B cell (primary cell): ENCODE measurements at regions not wholly inside any gene's neighbourhood (a gene's known extent, or its start where the extent isn't known, plus 50 kb on each side); places are given as distances from the start of the nearest gene placed in this dataset.

ENCODE experiments used
- ATAC-seq: fragments of 200-7000 bp; cut with Tn5 transposase; one replicate; pipeline ENCODE4 v1.10.0; 2021; ENCODE audit warnings: low read depth, mild to moderate bottlenecking, moderate number of reproducible peaks, moderate library complexity
- CTCF ChIA-PET: fragments of 350-600 bp; sonication (Branson Sonifier 250); formaldehyde crosslinking; loops from one replicate; lab custom pipeline; 2021; ENCODE audit warnings: antibody characterized with exemption, inconsistent platforms; lab: Charles Lee
- POLR2A ChIA-PET: fragments of 350-600 bp; sonication (Branson Sonifier 250); formaldehyde crosslinking; loops from one replicate; lab custom pipeline; 2021; ENCODE audit warnings: antibody characterized with exemption; lab: Charles Lee
- DNase-seq: peaks from one replicate; pipeline ENCODE4 v3.0.0; 2013
- H2AFZ ChIP-seq: 2 replicates; pipeline ENCODE4 v1.6.1; 2012; ENCODE audit warnings: mild to moderate bottlenecking, low read depth, low read length; ENCODE audit not compliant: insufficient read depth, poor library complexity, severe bottlenecking
- H3K27ac ChIP-seq, 2 donors: 1 replicate in 1 of 2; 2 replicates in 1 of 2; pipeline ENCODE4 v1.5.1; 2012 to 2013; ENCODE audit warnings: low read length in 2 of 2, mild to moderate bottlenecking in 2 of 2, moderate library complexity in 1 of 2
- H3K27me3 ChIP-seq, 4 experiments: fragments of 200-600 bp in 1 of 4; sonication (generic) in 1 of 4; replicated peaks in 1 of 4; 1 replicate in 2 of 4; 2 replicates in 2 of 4; pipeline versions ENCODE4 v1.6.1 to v1.7.0; 2013 to 2016; ENCODE audit warnings: low read length in 3 of 4, mild to moderate bottlenecking in 2 of 4, mixed read lengths in 1 of 4, moderate library complexity in 1 of 4; ENCODE audit not compliant: insufficient read depth in 4 of 4, control insufficient read depth in 3 of 4; ENCODE audit errors: control extremely low read depth in 1 of 4
- H3K36me3 ChIP-seq, 2 experiments: replicated peaks in 1 of 2; 1 replicate in 1 of 2; 2 replicates in 1 of 2; pipeline versions ENCODE4 v1.6.1 to v1.7.1; 2013; ENCODE audit warnings: low read length in 1 of 2; ENCODE audit not compliant: insufficient read depth in 2 of 2, control insufficient read depth in 1 of 2; ENCODE audit errors: control extremely low read depth in 1 of 2, extremely low read depth in 1 of 2
- H3K4me1 ChIP-seq, 2 donors: fragments of 200-600 bp in 1 of 2; sonication (generic) in 1 of 2; 1 replicate in 1 of 2; 2 replicates in 1 of 2; pipeline versions ENCODE4 v1.5.1 to v1.6.1; 2013 to 2017; ENCODE audit warnings: low read length in 2 of 2; ENCODE audit not compliant: control insufficient read depth in 2 of 2, insufficient read depth in 2 of 2
- H3K4me2 ChIP-seq: replicated peaks from 2 replicates; pipeline ENCODE3; 2012; ENCODE audit warnings: mild to moderate bottlenecking, low read depth, low read length; ENCODE audit not compliant: poor library complexity, severe bottlenecking
- H3K4me3 ChIP-seq, 5 experiments: fragments of 200-600 bp in 1 of 5; sonication (generic) in 1 of 5; 1 replicate in 3 of 5; 2 replicates in 2 of 5; pipeline versions ENCODE4 v1.5.1 to v1.7.0; 2011 to 2016; ENCODE audit warnings: low read length in 4 of 5, mild to moderate bottlenecking in 4 of 5, low read depth in 2 of 5, control low read depth in 1 of 5, moderate library complexity in 1 of 5; ENCODE audit not compliant: insufficient read depth in 1 of 5; ENCODE audit errors: control extremely low read depth in 1 of 5, extremely low read depth in 1 of 5
- H3K79me2 ChIP-seq: fragments of 200-600 bp; sonication (generic); one replicate; pipeline ENCODE4 v1.6.0; 2016; ENCODE audit warnings: low read length; ENCODE audit not compliant: control insufficient read depth, insufficient read depth
- H3K9ac ChIP-seq: fragments of 200-600 bp; sonication (generic); 2 replicates; pipeline ENCODE4 v1.6.1; 2017; ENCODE audit warnings: mild to moderate bottlenecking, low read length, moderate library complexity
- H3K9me3 ChIP-seq, 3 donors: one replicate each; pipeline versions ENCODE4 v1.6.1 to v1.7.1; 2013; ENCODE audit warnings: low read length in 2 of 3; ENCODE audit not compliant: control insufficient read depth in 2 of 3, insufficient read depth in 1 of 3; ENCODE audit errors: control extremely low read depth in 1 of 3
- H4K20me1 ChIP-seq: 2 replicates; pipeline ENCODE4 v1.6.0; 2012; ENCODE audit warnings: mild to moderate bottlenecking, low read length; ENCODE audit not compliant: insufficient read depth, control insufficient read depth, poor library complexity, severe bottlenecking
- H3K27ac Mint-ChIP-seq: one replicate; pipeline ENCODE4 v1.8.0; 2021; ENCODE audit warnings: mixed read lengths
- H3K27me3 Mint-ChIP-seq: one replicate; pipeline ENCODE4 v1.8.0; 2021; ENCODE audit warnings: mixed read lengths
- H3K4me1 Mint-ChIP-seq: one replicate; pipeline ENCODE4 v1.8.0; 2021; ENCODE audit warnings: mixed read lengths
- H3K4me3 Mint-ChIP-seq: one replicate; pipeline ENCODE4 v1.8.0; 2021; ENCODE audit warnings: mixed read lengths
- H3K9me3 Mint-ChIP-seq: one replicate; pipeline ENCODE4 v1.8.0; 2022; ENCODE audit warnings: mixed read lengths; ENCODE audit not compliant: insufficient read depth
- CTCF ChIP-seq: fragments of 200-600 bp; IDR thresholded peaks from one replicate; pipeline ENCODE4 v1.8.0; 2022; ENCODE audit warnings: antibody characterized with exemption, mild to moderate bottlenecking
- EZH2 ChIP-seq: IDR thresholded peaks from 2 replicates; pipeline ENCODE4 v1.6.1; 2012; ENCODE audit warnings: borderline replicate concordance, low read depth, mild to moderate bottlenecking, moderate library complexity, low read length; ENCODE audit not compliant: insufficient read depth, poor library complexity, severe bottlenecking
- WGBS: methylation state at CpG from one replicate; pipeline ENCODE4 v1.1.5; 2013; ENCODE audit warnings: missing lambda C conversion rate; ENCODE audit not compliant: insufficient coverage; 5-methylcytosine and 5-hydroxymethylcytosine counted together
- intact Hi-C: fragments of 100-400 bp; cut with micrococcal nuclease; formaldehyde crosslinking; loops from one replicate; pipeline ENCODE4 v1.10.0; 2022

GRCh38 chr5:52173133-52173532 lies 614.6 kb upstream of the ITGA1 start:
- no peak for TF ChIP-seq EZH2
- no peak for TF ChIP-seq CTCF
- POLR2A ChIA-PET, result no interaction called here

GRCh38 chr5:52177193-52177592 lies 610.5 kb upstream of the ITGA1 start:
- H3K27ac ChIP-seq, result no peak overlapping the region
- H3K4me1 ChIP-seq, result no peaks in the 10 kb centered on the region
- H3K4me2 ChIP-seq, result no peak overlapping the region
- ChIA-PET CTCF (no interaction called here), POLR2A (no interaction called here)
- no peaks in the 10 kb centered on the region for H3K9me3 ChIP-seq
- H4K20me1 ChIP-seq, result no peaks in the 10 kb centered on the region
- ATAC-seq, result no peak
- H3K4me3 ChIP-seq, result no peak overlapping the region
- H2AFZ ChIP-seq, result no peak overlapping the region
- TF ChIP-seq CTCF, result no peak
- TF ChIP-seq EZH2, result no peak
- H3K36me3 ChIP-seq, result no peaks in the 10 kb centered on the region
- no CpG with 5 or more reads among the region's 1 CpG for WGBS
- no peaks in the 10 kb centered on the region for H3K4me1 Mint-ChIP-seq
- intact Hi-C loops, result no loop called here
- no peaks in the 10 kb centered on the region for H3K27me3 ChIP-seq
- no peak overlapping the region for H3K9ac ChIP-seq
- DNase-seq, result no peak
- H3K27me3 Mint-ChIP-seq, result no peaks in the 10 kb centered on the region
- H3K4me3 Mint-ChIP-seq, result no peak overlapping the region
- no peaks in the 10 kb centered on the region for H3K79me2 ChIP-seq
- H3K27ac Mint-ChIP-seq, result no peak overlapping the region
- H3K9me3 Mint-ChIP-seq, result no peaks in the 10 kb centered on the region

More at GRCh38 chr5:52173133-52173532, 614.6 kb upstream of the ITGA1 start:
- Histone ChIP-seq H3K4me3 (no peak overlapping the region), H3K9me3 (no peaks in the 10 kb centered on the region), H3K36me3 (no peaks in the 10 kb centered on the region), H3K4me2 (no peak overlapping the region), H3K9ac (no peak overlapping the region), H3K79me2 (no peaks in the 10 kb centered on the region), H3K27me3 (no peaks in the 10 kb centered on the region), H3K4me1 (no peaks in the 10 kb centered on the region), H3K27ac (no peak overlapping the region), H2AFZ (no peak overlapping the region), H4K20me1 (no peaks in the 10 kb centered on the region)
- intact Hi-C loops, result no loop called here
- CTCF ChIA-PET, result no interaction called here
- no peak overlapping the region for H3K27ac Mint-ChIP-seq
- H3K9me3 Mint-ChIP-seq, result peaks cover 3% of the 10 kb centered on the region
- WGBS, result no CpG with 5 or more reads among the region's 1 CpG
- no peak overlapping the region for H3K4me3 Mint-ChIP-seq
- no peaks in the 10 kb centered on the region for H3K27me3 Mint-ChIP-seq
- no peak for DNase-seq
- no peak for ATAC-seq
- no peaks in the 10 kb centered on the region for H3K4me1 Mint-ChIP-seq
